Retinal pigment epithelial cell (primary cell): ENCODE measurements at regions not wholly inside any gene's neighbourhood (a gene's known extent, or its start where the extent isn't known, plus 50 kb on each side); places are given as distances from the start of the nearest gene placed in this dataset.
"Not testable (repeated sequence)": the region's sequence is repeated elsewhere in the genome, so short reads cannot be mapped to it uniquely, and the experiment has no call there.

Source experiments
- DNase-seq: peaks from one replicate; pipeline ENCODE4 v3.0.0-alpha.2; 2010; ENCODE audit warnings: low read depth
- H3K4me3 ChIP-seq: 2 replicates; pipeline ENCODE4 v1.5.1; 2011; ENCODE audit warnings: mild to moderate bottlenecking, low read length, control low read depth, moderate library complexity
- TF ChIP-seq, protein P1 (sequence below): conservative IDR thresholded peaks from 2 replicates; pipeline ENCODE4 v1.5.1; 2011; ENCODE audit warnings: low read depth, low read length, control low read depth, inconsistent platforms

DNA sequence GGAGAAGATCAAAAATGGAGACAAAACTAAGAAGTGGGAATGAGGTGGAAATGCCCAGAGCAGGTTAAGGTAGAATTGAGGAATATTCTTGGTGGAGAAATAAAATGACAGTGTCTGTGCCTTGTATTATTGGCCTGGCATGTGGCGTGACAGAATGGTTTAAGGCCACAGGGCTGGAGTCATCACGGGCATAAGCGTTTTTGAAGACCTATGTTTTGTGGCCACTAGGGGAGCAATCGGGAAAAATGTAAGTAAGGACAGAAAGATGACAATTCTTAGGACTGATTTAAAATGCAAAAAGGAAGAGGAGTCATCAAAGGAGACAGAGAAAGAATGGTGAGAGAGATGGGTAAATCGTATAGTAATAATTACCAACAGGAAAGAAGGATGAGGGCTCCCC, 72.2 kb upstream of the EPB41L4A start:
- TF ChIP-seq, protein P1, sequence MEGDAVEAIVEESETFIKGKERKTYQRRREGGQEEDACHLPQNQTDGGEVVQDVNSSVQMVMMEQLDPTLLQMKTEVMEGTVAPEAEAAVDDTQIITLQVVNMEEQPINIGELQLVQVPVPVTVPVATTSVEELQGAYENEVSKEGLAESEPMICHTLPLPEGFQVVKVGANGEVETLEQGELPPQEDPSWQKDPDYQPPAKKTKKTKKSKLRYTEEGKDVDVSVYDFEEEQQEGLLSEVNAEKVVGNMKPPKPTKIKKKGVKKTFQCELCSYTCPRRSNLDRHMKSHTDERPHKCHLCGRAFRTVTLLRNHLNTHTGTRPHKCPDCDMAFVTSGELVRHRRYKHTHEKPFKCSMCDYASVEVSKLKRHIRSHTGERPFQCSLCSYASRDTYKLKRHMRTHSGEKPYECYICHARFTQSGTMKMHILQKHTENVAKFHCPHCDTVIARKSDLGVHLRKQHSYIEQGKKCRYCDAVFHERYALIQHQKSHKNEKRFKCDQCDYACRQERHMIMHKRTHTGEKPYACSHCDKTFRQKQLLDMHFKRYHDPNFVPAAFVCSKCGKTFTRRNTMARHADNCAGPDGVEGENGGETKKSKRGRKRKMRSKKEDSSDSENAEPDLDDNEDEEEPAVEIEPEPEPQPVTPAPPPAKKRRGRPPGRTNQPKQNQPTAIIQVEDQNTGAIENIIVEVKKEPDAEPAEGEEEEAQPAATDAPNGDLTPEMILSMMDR = peak; percentile 49
- H3K4me3 ChIP-seq = no peak overlapping the region
- DNase-seq = no peak

DNA sequence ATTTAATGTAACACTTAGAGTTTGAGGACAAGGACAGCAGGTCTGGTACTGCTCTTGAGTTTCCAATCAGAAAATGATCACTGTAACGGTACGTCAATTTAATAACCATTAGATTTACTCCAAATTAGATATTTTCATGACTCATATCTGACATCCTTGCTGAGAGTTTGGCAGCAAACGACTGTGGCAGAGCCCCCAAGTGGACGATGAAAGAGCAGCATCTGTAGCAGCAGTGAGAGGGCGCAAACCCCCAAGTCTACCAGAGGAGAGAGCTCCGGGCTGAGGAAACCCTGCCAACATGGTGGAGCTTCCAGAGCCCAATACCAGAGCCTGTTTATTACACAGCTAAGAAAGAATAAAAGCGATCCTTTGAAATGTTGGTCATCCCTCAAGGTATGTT, 73.2 kb upstream of the EPB41L4A start:
- DNase-seq = peak; percentile 44
- H3K4me3 ChIP-seq = no peak overlapping the region
- TF ChIP-seq, protein P1 = peak; percentile 97

DNA sequence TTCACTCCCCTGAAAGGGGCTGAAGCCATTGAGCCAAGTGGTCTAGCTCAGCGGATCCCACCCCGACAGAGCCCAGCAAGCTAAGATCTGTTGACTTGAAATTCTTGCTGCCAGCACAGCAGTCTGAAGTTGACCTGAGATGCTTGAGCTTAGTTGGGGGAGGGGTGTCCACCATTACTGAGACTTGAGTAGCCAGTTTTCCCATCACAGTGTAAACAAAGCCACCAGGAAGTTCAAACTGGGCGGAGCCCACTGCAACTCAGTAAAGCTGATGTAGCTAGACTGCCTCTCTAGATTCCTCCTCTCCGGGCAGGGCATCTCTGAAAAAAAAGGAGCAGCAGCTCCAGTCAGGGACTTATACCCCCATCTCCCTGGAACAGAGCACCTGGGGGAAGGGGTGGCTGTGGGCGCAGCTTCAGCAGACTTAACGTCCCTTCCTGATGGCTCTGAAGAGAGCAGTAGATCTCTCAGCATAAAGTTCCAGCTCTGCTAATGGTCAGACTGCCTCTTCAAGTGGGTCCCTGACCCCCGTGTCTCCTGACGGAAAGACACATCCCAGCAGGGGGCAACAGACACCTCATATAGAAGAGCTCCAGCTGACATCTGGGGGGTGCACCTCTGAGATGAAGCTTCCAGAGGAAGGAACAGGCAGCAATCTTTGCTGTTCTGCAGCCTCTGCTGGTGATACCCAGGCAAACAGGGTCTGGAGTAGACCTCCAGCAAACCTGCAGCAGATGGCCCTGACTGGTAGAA, 84.8 kb upstream of the EPB41L4A start:
- not testable (repeated sequence) for H3K4me3 ChIP-seq, DNase-seq

DNA sequence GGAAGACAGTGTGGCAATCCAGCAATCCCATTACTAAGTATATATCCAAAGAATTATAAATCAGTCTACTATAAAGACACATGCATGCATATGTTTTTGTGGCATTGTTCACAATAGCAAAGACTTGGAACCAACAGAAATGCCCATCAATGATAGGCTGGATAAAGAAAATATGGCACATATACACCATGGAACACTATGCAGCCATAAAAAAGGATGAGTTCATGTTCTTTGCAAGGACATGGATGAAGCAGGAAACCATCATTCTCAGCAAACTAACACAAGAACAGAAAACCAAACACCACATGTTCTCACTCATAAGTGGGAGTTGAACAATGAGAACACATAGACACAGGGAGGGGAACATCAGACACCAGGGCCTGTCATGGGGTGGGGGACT, 90.0 kb upstream of the EPB41L4A start:
- H3K4me3 ChIP-seq, DNase-seq: not testable (repeated sequence)

DNA sequence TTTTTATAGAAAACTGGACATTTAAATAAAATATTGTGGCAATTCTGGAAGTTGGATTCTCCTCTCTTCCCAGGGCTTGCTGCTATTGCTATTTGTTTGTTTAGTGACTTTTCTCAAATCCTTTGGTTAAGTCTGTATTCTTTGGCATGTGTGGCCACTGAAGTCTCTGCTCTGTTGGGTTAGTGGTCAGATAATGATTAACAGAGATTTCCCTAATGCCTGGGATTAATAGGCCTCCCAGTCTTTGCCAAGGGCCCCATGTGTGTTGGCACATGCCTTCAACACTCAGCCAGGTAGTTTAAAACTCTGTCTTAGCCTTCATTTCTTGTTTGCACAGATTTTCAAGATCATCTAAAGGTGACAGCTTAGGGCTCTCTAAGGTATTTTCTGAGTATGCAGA, 92.8 kb upstream of the EPB41L4A start:
- TF ChIP-seq, protein P1 = no peak
- H3K4me3 ChIP-seq = no peak overlapping the region
- DNase-seq = no peak

DNA sequence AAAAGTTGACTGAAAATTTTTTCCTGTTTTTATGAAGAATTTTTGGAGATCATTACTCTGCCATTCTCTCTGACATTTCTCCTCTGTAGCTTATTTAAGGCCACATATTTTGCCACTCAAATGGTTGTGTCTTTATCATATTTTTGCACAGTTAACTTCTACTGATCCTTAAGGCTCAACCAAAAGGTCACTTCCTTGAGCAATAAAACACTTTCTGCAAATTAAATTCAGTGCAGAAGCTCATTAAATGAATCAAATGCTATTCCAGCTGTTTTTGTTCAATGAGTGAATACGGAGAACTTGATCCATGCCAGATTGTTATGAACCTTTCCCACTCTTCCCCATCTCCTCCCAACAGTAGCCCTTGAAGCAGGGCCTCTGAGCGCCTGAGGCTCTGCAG, 93.8 kb upstream of the EPB41L4A start:
- H3K4me3 ChIP-seq = no peak overlapping the region
- DNase-seq = no peak
- TF ChIP-seq, protein P1 = no peak

DNA sequence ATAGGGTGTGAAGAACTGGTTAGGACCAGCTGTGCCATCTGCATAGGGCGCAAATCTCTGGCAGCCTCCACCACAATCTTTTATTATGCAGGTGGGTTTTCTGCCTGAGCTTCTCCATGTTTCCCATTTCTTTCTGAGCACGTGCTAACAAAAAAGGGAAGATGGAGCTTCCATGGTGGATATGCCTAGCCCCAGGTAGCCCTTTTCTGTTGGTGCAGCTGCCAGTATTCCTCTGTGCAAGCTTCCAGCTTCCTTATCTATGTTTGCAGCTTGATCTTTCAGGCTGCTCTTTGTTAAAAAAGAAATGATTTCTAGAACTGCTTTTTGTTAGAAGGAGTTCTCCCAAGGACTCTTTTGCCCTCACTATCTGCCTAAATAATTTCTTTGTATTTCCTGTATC, 95.0 kb upstream of the EPB41L4A start:
- no peak overlapping the region for H3K4me3 ChIP-seq
- TF ChIP-seq, protein P1 = no peak
- DNase-seq = no peak

DNA sequence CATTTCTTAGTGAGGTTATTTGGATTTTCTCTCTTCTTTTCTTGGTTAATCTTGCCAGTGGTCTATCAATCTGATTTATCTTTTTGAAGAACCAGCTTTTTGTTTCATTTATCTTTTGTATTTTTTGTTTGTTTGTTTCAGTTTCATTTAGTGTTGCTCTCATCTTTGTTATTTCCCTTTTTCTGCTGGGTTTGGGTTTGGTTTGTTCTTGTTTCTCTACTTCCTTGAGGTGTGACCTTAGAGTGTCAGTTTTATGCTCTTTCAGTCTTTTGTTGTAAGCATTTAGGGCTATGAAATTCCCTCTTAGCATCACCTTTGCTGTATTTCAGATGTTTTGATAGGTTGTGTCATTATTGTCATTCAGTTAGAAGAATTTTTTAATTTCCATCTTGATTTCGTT, 101.4 kb upstream of the EPB41L4A start:
- not testable (repeated sequence) for DNase-seq, H3K4me3 ChIP-seq

DNA sequence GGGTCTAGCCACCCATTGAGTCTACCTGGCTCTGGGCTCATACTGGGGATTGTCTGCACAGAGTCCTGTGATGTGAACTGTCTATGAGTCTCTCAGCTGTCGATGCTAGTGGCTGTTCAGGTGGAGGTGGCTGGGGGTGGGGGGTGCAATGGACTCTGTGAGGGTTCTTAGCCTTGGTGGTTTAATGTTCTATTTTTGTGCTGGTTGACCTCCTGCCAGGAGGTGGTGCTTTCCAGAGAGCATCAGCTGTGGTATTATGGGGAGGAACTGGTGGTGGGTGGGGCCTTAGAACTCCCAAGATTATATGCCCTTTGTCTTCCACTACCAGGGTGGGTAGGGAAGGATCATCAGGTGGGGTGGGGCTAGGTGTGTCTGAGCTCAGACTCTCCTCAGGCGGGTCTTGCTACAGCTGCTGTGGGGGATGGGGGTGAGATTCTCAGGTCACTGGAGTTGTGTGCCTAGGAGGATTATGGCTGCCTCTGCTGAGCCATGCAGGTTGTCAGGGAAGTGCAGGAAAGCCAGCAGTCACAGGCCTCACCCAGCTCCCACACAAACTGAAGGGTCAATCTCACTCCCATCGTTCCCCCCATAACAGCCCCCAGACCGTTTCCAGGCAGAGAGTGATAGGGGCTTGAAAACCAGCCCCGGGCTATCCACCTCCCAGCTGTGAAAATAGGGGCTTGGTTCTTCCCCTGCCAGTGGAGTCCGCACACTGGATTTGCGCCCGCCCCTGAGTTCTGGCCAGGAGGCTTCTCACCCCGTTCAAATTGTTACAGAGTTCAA, 104.0 kb upstream of the EPB41L4A start:
- H3K4me3 ChIP-seq, DNase-seq: not testable (repeated sequence)

DNA sequence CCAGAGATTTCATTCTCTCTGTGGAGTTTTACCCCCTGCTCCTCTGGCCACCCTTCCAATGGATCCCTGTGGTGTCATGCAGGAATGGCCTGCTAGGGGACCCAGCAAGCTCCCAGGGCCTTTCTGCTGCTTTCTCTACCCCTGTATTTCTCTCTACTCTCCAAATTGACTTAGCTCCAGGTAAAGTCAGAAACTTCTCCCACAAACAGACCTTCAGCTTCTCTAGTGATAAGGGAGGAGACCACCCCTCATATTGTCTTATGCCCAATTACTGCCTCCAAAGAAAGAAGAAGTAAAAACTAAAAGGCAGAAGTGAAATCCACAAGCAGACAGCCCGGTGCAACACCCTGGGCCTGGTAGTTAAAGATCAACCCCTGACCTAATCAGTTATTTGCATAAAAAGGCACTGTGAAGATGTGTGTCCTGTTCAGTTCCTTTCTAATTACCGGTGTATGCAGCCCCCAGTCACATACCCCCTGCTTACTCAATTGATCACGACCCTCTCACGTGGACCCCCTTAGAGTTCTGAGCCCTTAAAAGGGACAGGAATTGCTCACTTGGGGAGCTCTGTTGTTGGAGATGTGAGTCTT, 104.7 kb upstream of the EPB41L4A start:
- DNase-seq, H3K4me3 ChIP-seq: not testable (repeated sequence)
